ENCODE measurements at regions not wholly inside any gene's neighbourhood (a gene's known extent, or its start where the extent isn't known, plus 50 kb on each side); places are given as distances from the start of the nearest gene placed in this dataset.
A peak's percentile ranks its signal among the peaks of the same experiment; 100 is the strongest.

GRCh38 chr2:181305301-181306123 is 151.7 kb upstream of the ITGA4 start (continued):
- TF ChIP-seq ZNF687 (CRISPR knock-in tag; IDR thresholded peaks at IDR 0.05) (no peak), ZSCAN5A (CRISPR knock-in tag; IDR thresholded peaks at IDR 0.05; ENCODE audit: borderline replicate concordance) (peak; percentile 94; the same call in 1 of the 2 replicates), NFAT5 (CRISPR knock-in tag; IDR thresholded peaks at IDR 0.05) (no peak), ZC3H4 (CRISPR knock-in tag; IDR thresholded peaks at IDR 0.05; ENCODE audit: borderline replicate concordance) (no peak), JUNB (CRISPR knock-in tag; IDR thresholded peaks at IDR 0.05; ENCODE audit: borderline replicate concordance) (no peak), BATF2 (CRISPR knock-in tag; IDR thresholded peaks at IDR 0.05) (no peak), HBP1 (CRISPR knock-in tag; IDR thresholded peaks at IDR 0.05; ENCODE audit: low read depth) (peak; percentile 54; the same call in 1 of the 2 replicates), ZNF614 (CRISPR knock-in tag; IDR thresholded peaks at IDR 0.05; ENCODE audit: borderline replicate concordance) (peak; percentile 89; the same call in 1 of the 2 replicates), ZZZ3 (CRISPR knock-in tag; IDR thresholded peaks at IDR 0.05; ENCODE audit: borderline replicate concordance) (no peak), NBN (conservative IDR thresholded peaks at IDR 0.05) (no peak), FOXM1 (CRISPR knock-in tag; IDR thresholded peaks at IDR 0.05) (no peak), TGIF2 (CRISPR knock-in tag; IDR thresholded peaks at IDR 0.05) (peak; percentile 70), CREB3 (CRISPR knock-in tag; IDR thresholded peaks at IDR 0.05) (no peak)

Measured in HepG2 (cell line).